BLaER1 treated with 17β-estradiol and CSF1 and Interleukin-3, amounts not matched to agents 10 nM and 100 nM (cell line): ENCODE measurements at regions not wholly inside any gene's neighbourhood (a gene's known extent, or its start where the extent isn't known, plus 50 kb on each side); places are given as distances from the start of the nearest gene placed in this dataset.

Experiments
- H3K27ac ChIP-seq, 11 experiments: shearing (Covaris generic); formaldehyde crosslinking; 2 replicates each; pipeline ENCODE4 v1.8.1; 2022
- H3K27me3 ChIP-seq, 11 experiments: shearing (Covaris generic); formaldehyde crosslinking; 2 replicates each; pipeline ENCODE4 v1.8.1; 2022
- H3K36me3 ChIP-seq, 11 experiments: shearing (Covaris generic); formaldehyde crosslinking; 2 replicates each; pipeline ENCODE4 v1.8.1; 2022
- H3K4me1 ChIP-seq, 10 experiments: shearing (Covaris generic); formaldehyde crosslinking; 2 replicates each; pipeline ENCODE4 v1.8.1; 2022
- H3K4me2 ChIP-seq, 11 experiments: shearing (Covaris generic); formaldehyde crosslinking; 2 replicates each; pipeline ENCODE4 v1.8.1; 2022
- H3K4me3 ChIP-seq, 10 experiments: shearing (Covaris generic); formaldehyde crosslinking; 2 replicates each; pipeline ENCODE4 v1.8.1; 2022
- H3K9ac ChIP-seq, 11 experiments: shearing (Covaris generic); formaldehyde crosslinking; 2 replicates each; pipeline ENCODE4 v1.8.1; 2022
- H3K9me3 ChIP-seq, 11 experiments: shearing (Covaris generic); formaldehyde crosslinking; replicated peaks in 1 of 11; 2 replicates each; pipeline ENCODE4 v1.8.1; 2022
- H4K20me1 ChIP-seq, 11 experiments: shearing (Covaris generic); formaldehyde crosslinking; 2 replicates each; pipeline ENCODE4 v1.8.1; 2022
- Cebpa-rat ChIP-seq, 11 experiments: shearing (Covaris generic); IDR thresholded peaks; 2 replicates each; pipeline ENCODE4 v1.8.1; 2022

GRCh38 chr10:61031341-61031740 is 87.4 kb upstream of the RHOBTB1 start:
- Histone ChIP-seq H3K4me2 (no peak overlapping the region), H3K9ac (no peak overlapping the region), H3K4me3 (no peak overlapping the region), H3K9me3 (no peaks in the 10 kb centered on the region), H3K4me1 (no peaks in the 10 kb centered on the region), H3K36me3 (no peaks in the 10 kb centered on the region), H4K20me1 (no peaks in the 10 kb centered on the region), H3K27ac (no peak overlapping the region), H3K27me3 (no peaks in the 10 kb centered on the region)
- no peak for TF ChIP-seq Cebpa-rat (IDR thresholded peaks at IDR 0.05)

- Histone ChIP-seq H3K36me3 (no peaks in the 10 kb centered on the region), H3K27ac (no peak overlapping the region), H3K4me3 (no peak overlapping the region), H3K4me2 (no peak overlapping the region), H3K27me3 (no peaks in the 10 kb centered on the region), H4K20me1 (no peaks in the 10 kb centered on the region), H3K9me3 (no peaks in the 10 kb centered on the region), H3K4me1 (no peaks in the 10 kb centered on the region), H3K9ac (no peak overlapping the region)
- TF ChIP-seq Cebpa-rat (IDR thresholded peaks at IDR 0.05), result no peak
Observed at GRCh38 chr10:61029411-61029810, 85.4 kb upstream of the RHOBTB1 start.

GRCh38 chr10:61028861-61029361 is 84.9 kb upstream of the RHOBTB1 start:
- Histone ChIP-seq H3K9ac (no peak overlapping the region), H3K27me3 (no peaks in the 10 kb centered on the region), H4K20me1 (no peaks in the 10 kb centered on the region), H3K36me3 (no peaks in the 10 kb centered on the region), H3K4me2 (no peak overlapping the region), H3K27ac (no peak overlapping the region), H3K4me3 (no peak overlapping the region), H3K4me1 (no peaks in the 10 kb centered on the region), H3K9me3 (no peaks in the 10 kb centered on the region)
- TF ChIP-seq Cebpa-rat (IDR thresholded peaks at IDR 0.05), result no peak

- H3K4me1 ChIP-seq, result no peaks in the 10 kb centered on the region
- no peaks in the 10 kb centered on the region for H3K9me3 ChIP-seq
- no peak for TF ChIP-seq Cebpa-rat (IDR thresholded peaks at IDR 0.05)
- no peak overlapping the region for H3K4me2 ChIP-seq
- H3K4me3 ChIP-seq, result no peak overlapping the region
- H4K20me1 ChIP-seq, result no peaks in the 10 kb centered on the region
- H3K36me3 ChIP-seq, result no peaks in the 10 kb centered on the region
- no peak overlapping the region for H3K9ac ChIP-seq
- H3K27ac ChIP-seq, result no peak overlapping the region
- H3K27me3 ChIP-seq, result no peaks in the 10 kb centered on the region
Observed at GRCh38 chr10:61024856-61025201, 80.8 kb upstream of the RHOBTB1 start.

GRCh38 chr10:61024151-61024855 is 80.3 kb upstream of the RHOBTB1 start:
- Histone ChIP-seq H3K4me3 (no peak overlapping the region), H3K9ac (no peak overlapping the region), H3K36me3 (no peaks in the 10 kb centered on the region), H3K27me3 (no peaks in the 10 kb centered on the region), H3K4me1 (no peaks in the 10 kb centered on the region), H3K4me2 (no peak overlapping the region), H3K9me3 (no peaks in the 10 kb centered on the region), H3K27ac (no peak overlapping the region), H4K20me1 (no peaks in the 10 kb centered on the region)
- no peak for TF ChIP-seq Cebpa-rat (IDR thresholded peaks at IDR 0.05)

GRCh38 chr10:61023053-61023452 is 79.1 kb upstream of the RHOBTB1 start:
- Histone ChIP-seq H3K4me3 (no peak overlapping the region), H3K9ac (no peak overlapping the region), H3K4me2 (no peak overlapping the region), H4K20me1 (no peaks in the 10 kb centered on the region), H3K9me3 (no peaks in the 10 kb centered on the region), H3K4me1 (no peaks in the 10 kb centered on the region), H3K36me3 (no peaks in the 10 kb centered on the region), H3K27ac (no peak overlapping the region), H3K27me3 (no peaks in the 10 kb centered on the region)
- TF ChIP-seq Cebpa-rat (IDR thresholded peaks at IDR 0.05), result no peak

GRCh38 chr10:61021926-61022325 is 77.9 kb upstream of the RHOBTB1 start:
- Histone ChIP-seq H3K9me3 (no peaks in the 10 kb centered on the region), H3K27me3 (no peaks in the 10 kb centered on the region), H3K4me1 (no peaks in the 10 kb centered on the region), H3K4me3 (no peak overlapping the region), H3K9ac (no peak overlapping the region), H3K4me2 (no peak overlapping the region), H3K27ac (no peak overlapping the region), H3K36me3 (no peaks in the 10 kb centered on the region), H4K20me1 (no peaks in the 10 kb centered on the region)
- TF ChIP-seq Cebpa-rat (IDR thresholded peaks at IDR 0.05), result no peak

- no peak overlapping the region for H3K4me2 ChIP-seq
- no peaks in the 10 kb centered on the region for H3K9me3 ChIP-seq
- TF ChIP-seq Cebpa-rat (IDR thresholded peaks at IDR 0.05), result no peak
- H3K36me3 ChIP-seq, result no peaks in the 10 kb centered on the region
- no peak overlapping the region for H3K4me3 ChIP-seq
- no peaks in the 10 kb centered on the region for H4K20me1 ChIP-seq
- H3K27ac ChIP-seq, result no peak overlapping the region
- no peaks in the 10 kb centered on the region for H3K27me3 ChIP-seq
- H3K9ac ChIP-seq, result no peak overlapping the region
- no peaks in the 10 kb centered on the region for H3K4me1 ChIP-seq
Observed at GRCh38 chr10:61020420-61021158, 76.6 kb upstream of the RHOBTB1 start.

GRCh38 chr10:61018146-61018545 is 74.2 kb upstream of the RHOBTB1 start:
- H3K4me3 ChIP-seq, result no peak overlapping the region
- no peaks in the 10 kb centered on the region for H3K9me3 ChIP-seq
- H3K4me2 ChIP-seq, result no peak overlapping the region
- no peaks in the 10 kb centered on the region for H3K27me3 ChIP-seq
- H3K36me3 ChIP-seq, result no peaks in the 10 kb centered on the region
- H3K27ac ChIP-seq, result no peak overlapping the region
- TF ChIP-seq Cebpa-rat (IDR thresholded peaks at IDR 0.05), result no peak
- no peaks in the 10 kb centered on the region for H3K4me1 ChIP-seq
- H4K20me1 ChIP-seq, result no peaks in the 10 kb centered on the region
- no peak overlapping the region for H3K9ac ChIP-seq

- Histone ChIP-seq H3K27ac (no peak overlapping the region), H3K36me3 (no peaks in the 10 kb centered on the region), H3K4me1 (no peaks in the 10 kb centered on the region), H3K9ac (no peak overlapping the region), H3K4me2 (no peak overlapping the region), H3K4me3 (no peak overlapping the region), H3K27me3 (no peaks in the 10 kb centered on the region), H3K9me3 (no peaks in the 10 kb centered on the region), H4K20me1 (no peaks in the 10 kb centered on the region)
- no peak for TF ChIP-seq Cebpa-rat (IDR thresholded peaks at IDR 0.05)
Observed at GRCh38 chr10:61016630-61017029, 72.6 kb upstream of the RHOBTB1 start.
